Kidney epithelial cell (primary cell): ENCODE measurements at regions not wholly inside any gene's neighbourhood (a gene's known extent, or its start where the extent isn't known, plus 50 kb on each side); places are given as distances from the start of the nearest gene placed in this dataset.

ENCODE experiments used
- DNase-seq: peaks from one replicate; pipeline ENCODE4 v3.0.0-alpha.2; 2010; ENCODE audit warnings: low read depth
- H3K27me3 ChIP-seq: 2 replicates; pipeline ENCODE4 v1.6.0; 2011; ENCODE audit warnings: low read length; ENCODE audit not compliant: control insufficient read depth, insufficient read depth
- H3K36me3 ChIP-seq: 2 replicates; pipeline ENCODE4 v1.5.1; 2011; ENCODE audit warnings: low read length; ENCODE audit not compliant: control insufficient read depth, insufficient read depth
- H3K4me3 ChIP-seq: 2 replicates; pipeline ENCODE4 v1.5.1; 2011; ENCODE audit warnings: low read depth, mild to moderate bottlenecking, control low read depth, low read length
- CTCF ChIP-seq: IDR thresholded peaks from 2 replicates; pipeline ENCODE4 v1.5.1; 2011; ENCODE audit warnings: mild to moderate bottlenecking, moderate library complexity, low read length, control low read depth, inconsistent platforms; ENCODE audit not compliant: insufficient read depth, poor library complexity, severe bottlenecking

DNA sequence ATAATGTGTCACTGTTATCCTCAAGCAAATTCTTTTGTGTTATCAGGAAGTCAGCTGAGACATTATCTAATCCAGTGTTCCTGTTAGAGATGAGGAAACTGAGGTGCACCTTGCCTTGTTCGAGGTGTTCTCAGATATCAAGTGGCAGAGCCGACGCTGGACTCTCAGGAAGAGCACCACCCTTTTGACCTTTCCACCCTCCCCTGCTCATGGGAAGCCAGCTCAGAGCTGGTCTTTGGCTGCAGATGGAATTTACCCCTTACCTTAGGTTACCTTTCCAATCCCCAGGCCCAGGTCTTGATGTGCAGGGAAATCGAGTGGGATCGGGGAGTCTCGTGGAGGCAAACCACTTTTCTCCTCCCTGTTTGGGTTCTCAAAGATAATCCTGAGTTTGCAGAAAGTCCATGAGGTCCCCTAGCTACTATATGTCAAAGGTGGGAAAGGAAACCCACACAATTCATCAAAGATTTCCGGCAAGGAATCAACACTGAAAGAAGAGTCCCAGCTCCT is 62.9 kb upstream of the PIM1 start:
- Histone ChIP-seq H3K4me3 (no peak overlapping the region), H3K27me3 (no peaks in the 10 kb centered on the region), H3K36me3 (no peaks in the 10 kb centered on the region)
- DNase-seq = no peak
- no peak for TF ChIP-seq CTCF

- no peaks in the 10 kb centered on the region for H3K36me3 ChIP-seq
- no peak overlapping the region for H3K4me3 ChIP-seq
- no peak for DNase-seq
- no peaks in the 10 kb centered on the region for H3K27me3 ChIP-seq
- no peak for TF ChIP-seq CTCF
These were observed 60.0 kb upstream of the PIM1 start for GRCh38 chr6:37109714-37110499.

DNA sequence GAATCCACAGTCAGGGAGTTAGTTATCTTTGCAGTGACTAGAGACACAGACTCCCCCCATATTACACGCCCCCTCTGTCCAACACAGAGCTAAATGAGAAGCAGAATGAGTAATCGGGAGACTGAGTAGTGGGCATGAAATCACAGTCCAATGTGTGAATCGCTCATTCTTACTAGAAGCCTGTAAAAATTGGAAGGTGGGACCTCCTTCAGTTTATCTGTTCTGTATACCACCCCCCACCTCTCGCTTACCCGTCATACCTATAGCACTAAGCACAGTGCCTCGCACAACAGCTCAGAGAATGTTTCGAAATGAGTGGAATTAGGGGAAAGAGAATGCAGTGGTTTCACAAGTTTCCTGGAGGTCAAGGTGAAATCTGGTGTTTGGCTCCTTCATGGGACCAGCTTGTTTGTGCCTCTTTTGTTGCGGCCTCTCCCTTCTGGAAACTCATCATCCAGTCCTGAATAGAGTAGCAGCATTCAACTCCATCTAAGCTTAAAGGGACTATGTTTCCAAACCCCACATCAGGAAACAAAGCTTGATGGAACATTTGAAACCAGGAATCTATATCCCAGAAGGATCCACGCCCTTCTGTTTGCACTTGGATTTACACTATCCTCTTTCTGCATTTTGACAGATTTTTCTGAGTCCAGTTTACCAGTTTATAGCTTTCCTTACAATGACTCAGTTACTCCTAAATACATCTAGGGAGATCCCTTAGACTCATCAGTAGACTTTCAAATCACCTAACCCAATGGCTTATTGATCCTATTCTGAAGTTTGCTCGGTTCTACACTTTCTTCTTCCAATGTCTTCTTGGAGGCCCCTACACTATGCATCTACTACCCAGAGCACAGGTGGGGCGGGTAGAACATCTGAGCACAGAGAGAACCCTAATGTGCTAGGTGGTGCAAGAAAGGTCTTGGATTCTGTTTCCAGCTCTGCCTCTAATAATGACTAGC is 59.2 kb upstream of the PIM1 start:
- H3K27me3 ChIP-seq = no peaks in the 10 kb centered on the region
- TF ChIP-seq CTCF = no peak
- no peak overlapping the region for H3K4me3 ChIP-seq
- no peak for DNase-seq
- H3K36me3 ChIP-seq = no peaks in the 10 kb centered on the region

DNA sequence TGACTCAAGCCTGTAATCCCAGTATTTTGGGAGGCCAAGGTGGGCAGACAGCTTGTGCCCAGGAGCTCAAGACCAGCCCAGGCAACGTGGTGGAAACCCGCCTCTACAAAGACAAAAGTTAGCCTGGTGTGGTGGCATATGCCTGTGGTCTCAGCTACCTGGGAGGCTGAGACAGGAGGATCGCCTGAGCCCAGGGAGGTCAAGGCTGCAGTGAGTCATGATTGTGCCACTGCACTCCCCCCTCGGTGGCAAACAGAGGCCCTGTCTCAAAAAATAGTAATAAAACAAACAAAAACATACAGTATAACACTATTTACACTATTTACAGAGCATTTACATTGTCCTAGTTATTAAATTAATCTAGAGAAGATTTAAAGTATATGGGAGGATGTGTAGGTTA is 56.0 kb upstream of the PIM1 start:
- Histone ChIP-seq H3K4me3 (no peak overlapping the region), H3K36me3 (no peaks in the 10 kb centered on the region), H3K27me3 (no peaks in the 10 kb centered on the region)
- TF ChIP-seq CTCF = no peak
- no peak for DNase-seq

- no peak for DNase-seq
- no peak for TF ChIP-seq CTCF
- no peak overlapping the region for H3K4me3 ChIP-seq
These were observed 55.3 kb upstream of the PIM1 start for GRCh38 chr6:37114612-37115011.

More at GRCh38 chr6:37114612-37115011, 55.3 kb upstream of the PIM1 start:
- Histone ChIP-seq H3K36me3 (no peaks in the 10 kb centered on the region), H3K27me3 (no peaks in the 10 kb centered on the region)
